GM12878 (cell line): ENCODE measurements at regions not wholly inside any gene's neighbourhood (a gene's known extent, or its start where the extent isn't known, plus 50 kb on each side); places are given as distances from the start of the nearest gene placed in this dataset.

Experiments
- ATAC-seq: fragments of 200-7000 bp; cut with Tn5 transposase; 3 replicates; pipeline ENCODE4 v1.9.1; 2020; ENCODE audit warnings: mild to moderate bottlenecking, moderate library complexity
- BruUV-seq: library from RNA; stranded (reverse); fragments of 400-500 nt; replicated peaks from 2 replicates; lab custom pipeline; 2021; lab: Mats Ljungman, UMichigan
- CTCF ChIA-PET: fragments of 300-600 bp; sonication (Branson Sonifier 250); formaldehyde crosslinking; extraction: SDS; loops from one replicate; lab custom pipeline; 2021; ENCODE audit warnings: inconsistent platforms; lab: Yijun Ruan, JAX
- POLR2A ChIA-PET: fragments of 350-600 bp; formaldehyde crosslinking; extraction: SDS; loops from one replicate; lab custom pipeline; 2021; ENCODE audit warnings: inconsistent platforms; lab: Charles Lee
- RAD21 ChIA-PET: fragments of 300-600 bp; sonication (Branson Sonifier 250); formaldehyde crosslinking; loops from one replicate; lab custom pipeline; 2023; ENCODE audit warnings: antibody characterized with exemption; ENCODE audit not compliant: unreplicated experiment; lab: Charles Lee
- SMC1A ChIA-PET: fragments of 300-600 bp; sonication (Branson Sonifier 250); formaldehyde crosslinking; loops from one replicate; lab custom pipeline; 2023; ENCODE audit not compliant: unreplicated experiment, uncharacterized antibody; lab: Charles Lee
- DNase-seq: peaks from one replicate; pipeline ENCODE4 v3.0.0-alpha.2; 2011; ENCODE audit warnings: low read depth, low spot score
- FAIRE-seq: peaks from 3 replicates; lab custom pipeline; 2011; peaks lifted over from hg19 to GRCh38; lab: Jason Lieb, UNC
- H2AFZ ChIP-seq: 2 replicates; pipeline ENCODE4 v1.6.0; 2011; ENCODE audit warnings: low read depth, low read length, control low read depth; ENCODE audit not compliant: control insufficient read depth
- H3K27ac ChIP-seq: 2 replicates; pipeline ENCODE4 v1.5.1; 2011; ENCODE audit warnings: control low read depth; ENCODE audit not compliant: control insufficient read depth, insufficient read depth
- H3K27me3 ChIP-seq, 2 experiments: replicated peaks in 1 of 2; 2 replicates each; pipeline versions ENCODE4 v1.6.0 to v1.6.1; 2011; ENCODE audit warnings: low read length in 1 of 2; ENCODE audit not compliant: control insufficient read depth in 2 of 2, insufficient read depth in 2 of 2
- H3K36me3 ChIP-seq, 2 experiments: 2 replicates each; pipeline ENCODE4 v1.5.1; 2011; ENCODE audit warnings: low read length in 1 of 2; ENCODE audit not compliant: control insufficient read depth in 2 of 2, insufficient read depth in 2 of 2
- H3K4me1 ChIP-seq: 2 replicates; pipeline ENCODE4 v1.6.1; 2011; ENCODE audit warnings: mild to moderate bottlenecking, low read length, moderate library complexity, mixed read lengths; ENCODE audit not compliant: control insufficient read depth, insufficient read depth
- H3K4me2 ChIP-seq: 2 replicates; pipeline ENCODE4 v1.6.0; 2011; ENCODE audit warnings: control low read depth; ENCODE audit not compliant: control insufficient read depth, insufficient read depth
- H3K4me3 ChIP-seq: fragments of 200-600 bp; sonication (generic); 2 replicates; pipeline ENCODE4 v1.5.1; 2016
- H3K79me2 ChIP-seq: 2 replicates; pipeline ENCODE4 v1.6.0; 2011; ENCODE audit warnings: low read length; ENCODE audit not compliant: control insufficient read depth, insufficient read depth
- H3K9ac ChIP-seq: 2 replicates; pipeline ENCODE4 v1.8.0; 2011; ENCODE audit warnings: low read length, control low read depth, mixed read lengths; ENCODE audit not compliant: control insufficient read depth, insufficient read depth
- H3K9me3 ChIP-seq: replicated peaks from 3 replicates; pipeline ENCODE4 v1.5.1; 2011; ENCODE audit warnings: mild to moderate bottlenecking, low read length; ENCODE audit not compliant: control insufficient read depth, insufficient read depth
- H4K20me1 ChIP-seq: 2 replicates; pipeline ENCODE4 v1.6.0; 2011; ENCODE audit not compliant: control insufficient read depth, insufficient read depth
- CHD2 ChIP-seq: IDR thresholded peaks from 2 replicates; pipeline ENCODE4 v1.6.1; 2011; ENCODE audit warnings: low read depth, low read length, improper control_type of control experiment, borderline replicate concordance
- CREM ChIP-seq: IDR thresholded peaks from 2 replicates; pipeline ENCODE4 v1.6.1; 2014; ENCODE audit warnings: antibody characterized with exemption, low read depth
- EP300 ChIP-seq, 2 experiments: fragments of 150-350 bp in 1 of 2; IDR thresholded peaks; 2 replicates each; pipeline ENCODE4 v1.6.1; 2011 to 2012; ENCODE audit warnings: low read depth in 2 of 2, low read length in 2 of 2, borderline replicate concordance in 1 of 2, improper control_type of control experiment in 1 of 2, inconsistent platforms in 1 of 2; ENCODE audit not compliant: control insufficient read depth in 1 of 2
- MXI1 ChIP-seq: fragments of 150-350 bp; IDR thresholded peaks from 2 replicates; pipeline ENCODE4 v1.6.1; 2011; ENCODE audit warnings: low read depth, mild to moderate bottlenecking, inconsistent platforms, low read length, improper control_type of control experiment
- SMAD5 ChIP-seq: IDR thresholded peaks from 2 replicates; pipeline ENCODE4 v1.6.1; 2016; ENCODE audit warnings: antibody characterized with exemption, low read depth
- YY1 ChIP-seq: IDR thresholded peaks from 2 replicates; pipeline ENCODE4 v1.6.1; 2011; ENCODE audit warnings: low read depth, mild to moderate bottlenecking, low read length
- ZNF622 ChIP-seq: fragments of 450-650 bp; IDR thresholded peaks from 2 replicates; pipeline ENCODE4 v1.6.1; 2017; ENCODE audit warnings: mild to moderate bottlenecking, inconsistent platforms
- ZZZ3 ChIP-seq: IDR thresholded peaks from 2 replicates; pipeline ENCODE4 v1.6.1; 2011; ENCODE audit warnings: low read depth; ENCODE audit not compliant: control insufficient read depth, insufficient read length
- WGBS: methylation state at CpG from one replicate; pipeline ENCODE4 v1.1.6; 2016; ENCODE audit warnings: low lambda C conversion rate; ENCODE audit not compliant: insufficient replicate concordance, insufficient coverage; ENCODE audit errors: missing lambda C conversion rate; 5-methylcytosine and 5-hydroxymethylcytosine counted together
- in situ Hi-C: fragments of 300-500 bp; cut with MboI; formaldehyde crosslinking; loops from 9 replicates; pipeline ENCODE4 v1.14.3; 2018; ENCODE audit warnings: mixed read lengths
- intact Hi-C: fragments of 100-400 bp; cut with micrococcal nuclease; formaldehyde crosslinking; loops from one replicate; pipeline ENCODE4 v1.14.2; 2022; ENCODE audit not compliant: unreplicated experiment
- TF ChIP-seq, protein P1 (sequence below): IDR thresholded peaks from 2 replicates; pipeline ENCODE4 v1.6.1; 2011; ENCODE audit warnings: mild to moderate bottlenecking, low read depth, low read length, moderate library complexity; ENCODE audit not compliant: insufficient replicate concordance
- TF ChIP-seq, protein P2 (sequence below): fragments of 450-650 bp; IDR thresholded peaks from 2 replicates; pipeline ENCODE4 v1.6.1; 2016; ENCODE audit warnings: mild to moderate bottlenecking
- TF ChIP-seq, protein P3 (sequence below): fragments of 450-650 bp; IDR thresholded peaks from 2 replicates; pipeline ENCODE4 v1.6.1; 2018; ENCODE audit warnings: borderline replicate concordance, mild to moderate bottlenecking; ENCODE audit not compliant: partially characterized antibody

DNA sequence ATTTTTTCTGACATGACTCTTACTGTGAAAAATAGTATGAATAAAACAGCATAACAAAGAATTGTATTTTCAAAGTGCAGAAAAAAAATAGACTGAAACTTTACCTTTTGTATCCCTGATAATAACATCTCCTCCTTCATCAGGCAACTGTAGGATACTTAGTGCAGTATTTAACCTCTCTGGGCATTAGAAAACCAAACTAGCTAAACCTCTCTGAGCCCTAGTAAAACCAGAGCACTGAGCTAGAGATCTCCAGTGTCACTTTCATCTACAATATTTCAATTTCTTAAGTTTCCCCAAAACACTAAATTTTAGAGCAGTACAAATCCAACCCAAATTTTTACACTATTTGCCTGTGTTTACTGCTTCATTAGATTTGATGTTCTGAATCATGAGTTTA lies 594.0 kb upstream of the LINC00305 start:
- H3K36me3 ChIP-seq = no peaks in the 10 kb centered on the region
- H3K79me2 ChIP-seq = no peaks in the 10 kb centered on the region
- in situ Hi-C loops (no loop called here), intact Hi-C loops (no loop called here)
- ChIA-PET SMC1A (no interaction called here), CTCF (no interaction called here), POLR2A (no interaction called here), RAD21 (no interaction called here)
- DNase-seq = no peak
- FAIRE-seq = no peak
- H4K20me1 ChIP-seq = no peaks in the 10 kb centered on the region
- H3K27ac ChIP-seq = no peak overlapping the region
- no TSS peak for BruUV-seq
- H2AFZ ChIP-seq = no peak overlapping the region
- no peak for ATAC-seq
- H3K4me3 ChIP-seq = no peak overlapping the region
- no peak overlapping the region for H3K4me2 ChIP-seq
- no peak overlapping the region for H3K9ac ChIP-seq
- no peak for TF ChIP-seq ZNF622
- no peak for TF ChIP-seq EP300 (IDR thresholded peaks at IDR 0.05; ENCODE audit: borderline replicate concordance in 1 of 2, control insufficient read depth in 1 of 2, low read depth in 2 of 2, low read length in 2 of 2)
- no peak for TF ChIP-seq ZZZ3
- no peak for TF ChIP-seq CREM
- no peak for TF ChIP-seq SMAD5
- H3K4me1 ChIP-seq = no peaks in the 10 kb centered on the region
- H3K27me3 ChIP-seq = no peaks in the 10 kb centered on the region
- no peaks in the 10 kb centered on the region for H3K9me3 ChIP-seq

DNA sequence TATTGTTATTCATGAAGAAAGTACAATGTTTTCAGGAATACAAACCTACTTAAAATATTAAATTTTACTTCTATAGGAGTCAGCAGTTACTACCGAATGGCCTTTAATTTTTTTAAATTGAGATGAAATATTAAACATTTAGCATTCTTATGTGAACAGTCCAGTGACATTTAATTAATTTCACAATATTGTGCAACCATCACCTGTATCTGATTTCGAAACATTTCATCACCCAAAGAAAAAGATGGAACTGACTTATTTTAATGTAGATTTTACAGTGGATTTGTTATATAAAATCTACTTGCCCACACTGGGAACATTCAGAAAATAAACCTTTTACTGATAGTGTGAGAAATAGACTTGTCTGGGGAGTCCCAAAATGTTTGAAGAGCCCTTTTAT lies 585.2 kb upstream of the LINC00305 start:
- Histone ChIP-seq H3K79me2 (no peaks in the 10 kb centered on the region), H3K9ac (no peak overlapping the region), H3K27me3 (no peaks in the 10 kb centered on the region), H3K27ac (no peak overlapping the region), H3K36me3 (no peaks in the 10 kb centered on the region), H4K20me1 (no peaks in the 10 kb centered on the region), H3K4me2 (no peak overlapping the region), H3K9me3 (no peaks in the 10 kb centered on the region), H3K4me1 (no peaks in the 10 kb centered on the region), H3K4me3 (no peak overlapping the region), H2AFZ (no peak overlapping the region)
- ATAC-seq = no peak
- DNase-seq = no peak
- WGBS = 2% methylated on average over 2 of the region's 2 CpGs
- in situ Hi-C loops = no loop called here
- BruUV-seq = no TSS peak
- intact Hi-C loops = no loop called here
- no peak for FAIRE-seq
- ChIA-PET CTCF (no interaction called here), SMC1A (no interaction called here), POLR2A (no interaction called here), RAD21 (no interaction called here)
- no peak for TF ChIP-seq MXI1
- TF ChIP-seq, protein P1, sequence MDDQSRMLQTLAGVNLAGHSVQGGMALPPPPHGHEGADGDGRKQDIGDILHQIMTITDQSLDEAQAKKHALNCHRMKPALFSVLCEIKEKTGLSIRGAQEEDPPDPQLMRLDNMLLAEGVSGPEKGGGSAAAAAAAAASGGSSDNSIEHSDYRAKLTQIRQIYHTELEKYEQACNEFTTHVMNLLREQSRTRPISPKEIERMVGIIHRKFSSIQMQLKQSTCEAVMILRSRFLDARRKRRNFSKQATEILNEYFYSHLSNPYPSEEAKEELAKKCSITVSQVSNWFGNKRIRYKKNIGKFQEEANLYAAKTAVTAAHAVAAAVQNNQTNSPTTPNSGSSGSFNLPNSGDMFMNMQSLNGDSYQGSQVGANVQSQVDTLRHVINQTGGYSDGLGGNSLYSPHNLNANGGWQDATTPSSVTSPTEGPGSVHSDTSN = no peak
- TF ChIP-seq YY1 = no peak
- no peak for TF ChIP-seq CHD2
- TF ChIP-seq, protein P2, sequence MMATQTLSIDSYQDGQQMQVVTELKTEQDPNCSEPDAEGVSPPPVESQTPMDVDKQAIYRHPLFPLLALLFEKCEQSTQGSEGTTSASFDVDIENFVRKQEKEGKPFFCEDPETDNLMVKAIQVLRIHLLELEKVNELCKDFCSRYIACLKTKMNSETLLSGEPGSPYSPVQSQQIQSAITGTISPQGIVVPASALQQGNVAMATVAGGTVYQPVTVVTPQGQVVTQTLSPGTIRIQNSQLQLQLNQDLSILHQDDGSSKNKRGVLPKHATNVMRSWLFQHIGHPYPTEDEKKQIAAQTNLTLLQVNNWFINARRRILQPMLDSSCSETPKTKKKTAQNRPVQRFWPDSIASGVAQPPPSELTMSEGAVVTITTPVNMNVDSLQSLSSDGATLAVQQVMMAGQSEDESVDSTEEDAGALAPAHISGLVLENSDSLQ = no peak
- TF ChIP-seq, protein P3, sequence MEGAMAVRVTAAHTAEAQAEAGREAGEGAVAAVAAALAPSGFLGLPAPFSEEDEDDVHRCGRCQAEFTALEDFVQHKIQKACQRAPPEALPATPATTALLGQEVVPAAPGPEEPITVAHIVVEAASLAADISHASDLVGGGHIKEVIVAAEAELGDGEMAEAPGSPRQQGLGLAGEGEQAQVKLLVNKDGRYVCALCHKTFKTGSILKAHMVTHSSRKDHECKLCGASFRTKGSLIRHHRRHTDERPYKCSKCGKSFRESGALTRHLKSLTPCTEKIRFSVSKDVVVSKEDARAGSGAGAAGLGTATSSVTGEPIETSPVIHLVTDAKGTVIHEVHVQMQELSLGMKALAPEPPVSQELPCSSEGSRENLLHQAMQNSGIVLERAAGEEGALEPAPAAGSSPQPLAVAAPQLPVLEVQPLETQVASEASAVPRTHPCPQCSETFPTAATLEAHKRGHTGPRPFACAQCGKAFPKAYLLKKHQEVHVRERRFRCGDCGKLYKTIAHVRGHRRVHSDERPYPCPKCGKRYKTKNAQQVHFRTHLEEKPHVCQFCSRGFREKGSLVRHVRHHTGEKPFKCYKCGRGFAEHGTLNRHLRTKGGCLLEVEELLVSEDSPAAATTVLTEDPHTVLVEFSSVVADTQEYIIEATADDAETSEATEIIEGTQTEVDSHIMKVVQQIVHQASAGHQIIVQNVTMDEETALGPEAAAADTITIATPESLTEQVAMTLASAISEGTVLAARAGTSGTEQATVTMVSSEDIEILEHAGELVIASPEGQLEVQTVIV = no peak
